ENCODE measurements at regions not wholly inside any gene's neighbourhood (a gene's known extent, or its start where the extent isn't known, plus 50 kb on each side); places are given as distances from the start of the nearest gene placed in this dataset.

GRCh38 chr3:36165509-36166290 is 214.6 kb upstream of the STAC start:
- no peaks in the 10 kb centered on the region for H3K4me1 ChIP-seq
- no peak overlapping the region for H3K27ac ChIP-seq (replicated peaks)
- H3K9me3 ChIP-seq (replicated peaks): no peaks in the 10 kb centered on the region
- intact Hi-C loops (cut with micrococcal nuclease): no loop called here
- no peaks in the 10 kb centered on the region for H3K36me3 ChIP-seq
- no peak for TF ChIP-seq CTCF (IDR thresholded peaks at IDR 0.05; ENCODE audit: borderline replicate concordance)
- H3K4me3 ChIP-seq: no peak overlapping the region
- H3K27me3 ChIP-seq (ENCODE audit: low read depth): no peaks in the 10 kb centered on the region
- DNase-seq: no peak

GRCh38 chr3:36166477-36166876 is 213.8 kb upstream of the STAC start:
- no peaks in the 10 kb centered on the region for H3K4me1 ChIP-seq
- no peak overlapping the region for H3K4me3 ChIP-seq
- TF ChIP-seq CTCF (IDR thresholded peaks at IDR 0.05; ENCODE audit: borderline replicate concordance): no peak
- H3K27me3 ChIP-seq (ENCODE audit: low read depth): no peaks in the 10 kb centered on the region
- no peaks in the 10 kb centered on the region for H3K9me3 ChIP-seq (replicated peaks)
- intact Hi-C loops (cut with micrococcal nuclease): no loop called here
- no peak for DNase-seq
- no peaks in the 10 kb centered on the region for H3K36me3 ChIP-seq
- no peak overlapping the region for H3K27ac ChIP-seq (replicated peaks)

- no peak overlapping the region for H3K4me3 ChIP-seq
- no peak for TF ChIP-seq CTCF (IDR thresholded peaks at IDR 0.05; ENCODE audit: borderline replicate concordance)
- H3K9me3 ChIP-seq (replicated peaks): no peaks in the 10 kb centered on the region
- no peaks in the 10 kb centered on the region for H3K4me1 ChIP-seq
- no peak overlapping the region for H3K27ac ChIP-seq (replicated peaks)
- intact Hi-C loops (cut with micrococcal nuclease): no loop called here
- no peaks in the 10 kb centered on the region for H3K36me3 ChIP-seq
- no peaks in the 10 kb centered on the region for H3K27me3 ChIP-seq (ENCODE audit: low read depth)
- no peak for DNase-seq
Observed at GRCh38 chr3:36172699-36173098, 207.6 kb upstream of the STAC start.

GRCh38 chr3:36175113-36175812 is 205.0 kb upstream of the STAC start:
- H3K36me3 ChIP-seq: no peaks in the 10 kb centered on the region
- no peaks in the 10 kb centered on the region for H3K27me3 ChIP-seq (ENCODE audit: low read depth)
- H3K9me3 ChIP-seq (replicated peaks): no peaks in the 10 kb centered on the region
- intact Hi-C loops (cut with micrococcal nuclease): no loop called here
- H3K4me3 ChIP-seq: no peak overlapping the region
- H3K27ac ChIP-seq (replicated peaks): no peak overlapping the region
- TF ChIP-seq CTCF (IDR thresholded peaks at IDR 0.05; ENCODE audit: borderline replicate concordance): no peak
- DNase-seq: no peak
- no peaks in the 10 kb centered on the region for H3K4me1 ChIP-seq

- H3K4me1 ChIP-seq: no peaks in the 10 kb centered on the region
- intact Hi-C loops (cut with micrococcal nuclease): no loop called here
- TF ChIP-seq CTCF (IDR thresholded peaks at IDR 0.05; ENCODE audit: borderline replicate concordance): no peak
- no peak overlapping the region for H3K4me3 ChIP-seq
- no peak for DNase-seq
- H3K9me3 ChIP-seq (replicated peaks): no peaks in the 10 kb centered on the region
- no peak overlapping the region for H3K27ac ChIP-seq (replicated peaks)
- H3K36me3 ChIP-seq: no peaks in the 10 kb centered on the region
- H3K27me3 ChIP-seq (ENCODE audit: low read depth): no peaks in the 10 kb centered on the region
Observed at GRCh38 chr3:36175916-36176461, 204.3 kb upstream of the STAC start.
